HG03565 (cell line): ENCODE measurements at regions not wholly inside any gene's neighbourhood (a gene's known extent, or its start where the extent isn't known, plus 50 kb on each side); places are given as distances from the start of the nearest gene placed in this dataset.

ENCODE experiments used
- ATAC-seq: cut with Tn5 transposase; IDR thresholded peaks from one replicate; pipeline ENCODE4 v1.9.1; 2021; ENCODE audit warnings: mild to moderate bottlenecking, moderate library complexity; ENCODE audit not compliant: unreplicated experiment

- no peak for ATAC-seq
These were observed 133.9 kb upstream of the SOX4 start for GRCh38 chr6:21459641-21460040.

DNA sequence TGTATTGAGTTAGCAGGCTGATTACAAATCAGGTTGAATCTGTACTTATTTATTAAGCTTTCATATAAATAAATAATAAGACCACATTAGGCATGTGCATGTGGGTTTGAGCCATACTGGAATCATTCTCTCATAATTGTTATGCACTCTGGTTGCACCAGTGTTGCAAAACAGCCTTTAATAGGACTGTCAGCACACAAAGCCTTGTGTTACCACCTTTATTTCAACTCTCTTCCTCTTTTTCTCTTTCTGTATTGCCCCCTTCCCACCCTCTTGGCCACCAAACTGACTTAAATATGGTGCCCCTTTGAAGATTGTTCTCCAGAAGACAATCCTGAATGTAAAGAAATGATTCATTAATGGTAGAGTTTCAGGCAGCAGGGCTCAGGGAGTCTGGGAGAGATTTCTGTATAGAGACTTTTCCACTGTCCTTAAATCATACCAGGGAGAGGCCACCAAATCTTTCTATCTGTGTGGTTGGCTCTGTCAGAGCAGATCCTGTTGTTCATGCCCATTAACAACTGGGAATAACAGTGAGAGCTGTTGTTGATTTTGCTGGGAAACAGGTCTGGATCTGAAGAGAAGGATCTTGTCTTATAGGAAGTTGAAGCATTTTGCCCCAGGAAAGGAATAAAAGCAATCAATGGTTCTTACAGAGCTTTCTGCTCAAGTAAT, 131.6 kb upstream of the SOX4 start:
- ATAC-seq = no peak

DNA sequence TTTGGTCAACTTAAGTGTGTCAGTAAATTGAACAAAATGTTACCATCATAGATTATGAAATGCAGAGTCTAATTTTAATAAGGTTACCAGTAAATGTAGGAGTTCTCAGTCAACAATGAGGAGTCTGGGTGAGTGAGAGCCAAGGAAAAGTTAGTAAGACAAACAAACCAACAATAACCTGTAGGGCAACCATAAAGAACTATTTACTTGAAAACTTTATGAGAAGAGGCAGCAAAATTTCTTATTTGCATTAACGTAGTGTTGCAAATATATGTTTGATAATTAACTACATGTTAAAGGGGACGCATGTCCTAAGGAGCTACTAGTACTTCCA, 131.1 kb upstream of the SOX4 start:
- ATAC-seq = no peak

DNA sequence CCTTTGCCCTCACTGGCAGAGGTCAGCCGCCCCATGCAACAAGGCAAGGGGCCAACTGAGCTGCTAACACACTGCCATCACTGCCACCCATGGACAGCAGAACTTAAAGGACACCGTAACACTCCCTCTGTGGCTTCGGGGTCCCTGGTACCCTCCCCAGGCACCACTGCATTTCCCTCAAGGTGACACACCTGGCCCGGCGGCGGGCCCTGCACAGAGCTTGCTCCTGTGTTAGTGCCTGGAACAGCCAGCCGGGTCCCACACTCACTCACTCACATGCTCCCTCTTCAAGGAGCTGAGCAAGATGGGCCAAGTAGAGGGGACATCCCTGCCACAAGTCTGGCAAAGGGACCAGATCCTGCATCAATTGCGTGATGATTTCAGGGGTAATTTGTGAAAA, 126.5 kb upstream of the SOX4 start:
- ATAC-seq = no peak

DNA sequence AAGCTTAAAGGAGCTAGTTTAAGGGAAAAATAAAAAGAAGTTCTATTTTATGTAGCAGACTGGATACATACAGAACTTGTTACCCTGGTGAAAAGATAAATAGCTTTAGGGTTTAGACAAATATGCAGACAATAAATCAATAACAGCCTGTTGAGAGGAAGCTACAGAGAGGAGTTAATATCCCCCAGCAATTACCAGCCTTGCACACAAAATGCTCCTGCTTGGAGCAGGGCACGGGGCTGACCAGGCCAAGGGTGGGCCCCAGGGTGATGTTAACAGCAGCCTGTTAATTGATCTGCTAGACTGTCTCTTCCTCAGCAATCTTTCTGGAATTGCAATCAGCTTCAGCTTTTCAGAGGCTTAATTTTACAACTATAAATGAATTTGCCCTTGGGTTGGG, 125.1 kb upstream of the SOX4 start:
- no peak for ATAC-seq

DNA sequence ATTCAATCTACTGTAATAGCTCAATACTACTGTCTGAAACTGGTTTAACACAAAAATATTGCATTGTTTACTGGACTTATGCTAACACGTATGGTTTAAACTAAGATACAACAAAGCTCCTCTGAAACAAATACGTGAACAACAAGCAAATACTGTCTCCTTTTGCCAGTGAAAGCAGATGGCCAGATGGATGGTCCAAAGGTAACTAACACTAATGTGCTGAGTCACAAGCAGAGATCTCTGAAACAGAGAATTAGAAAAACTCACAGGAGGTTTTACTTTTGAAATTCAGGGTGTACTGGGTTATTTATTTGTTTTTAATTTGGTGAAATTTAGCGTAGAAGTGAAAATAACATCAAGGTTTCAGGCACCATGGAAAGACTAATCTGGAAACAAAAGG, 124.3 kb upstream of the SOX4 start:
- no peak for ATAC-seq

DNA sequence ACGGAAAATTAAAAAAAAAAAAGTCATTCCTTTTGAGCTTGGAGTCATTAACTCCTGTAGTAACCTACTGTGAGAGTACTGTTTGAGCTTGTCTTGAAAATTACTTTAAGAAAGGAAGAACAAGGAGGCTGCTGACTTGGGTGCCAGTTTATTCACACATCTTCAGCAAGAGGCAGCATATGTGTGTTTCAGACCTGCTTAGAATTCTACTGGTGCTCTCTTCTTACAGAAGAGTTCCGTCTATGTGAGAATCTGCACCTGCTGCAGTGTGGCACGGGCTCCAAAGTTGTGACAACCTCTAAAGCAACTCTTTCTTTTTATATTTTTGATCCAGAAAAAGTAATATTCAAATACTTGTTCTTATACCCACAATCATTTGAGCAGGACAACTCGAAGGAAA, 117.4 kb upstream of the SOX4 start:
- no peak for ATAC-seq

GRCh38 chr6:21478411-21478810, 115.1 kb upstream of the SOX4 start:
- no peak for ATAC-seq

DNA sequence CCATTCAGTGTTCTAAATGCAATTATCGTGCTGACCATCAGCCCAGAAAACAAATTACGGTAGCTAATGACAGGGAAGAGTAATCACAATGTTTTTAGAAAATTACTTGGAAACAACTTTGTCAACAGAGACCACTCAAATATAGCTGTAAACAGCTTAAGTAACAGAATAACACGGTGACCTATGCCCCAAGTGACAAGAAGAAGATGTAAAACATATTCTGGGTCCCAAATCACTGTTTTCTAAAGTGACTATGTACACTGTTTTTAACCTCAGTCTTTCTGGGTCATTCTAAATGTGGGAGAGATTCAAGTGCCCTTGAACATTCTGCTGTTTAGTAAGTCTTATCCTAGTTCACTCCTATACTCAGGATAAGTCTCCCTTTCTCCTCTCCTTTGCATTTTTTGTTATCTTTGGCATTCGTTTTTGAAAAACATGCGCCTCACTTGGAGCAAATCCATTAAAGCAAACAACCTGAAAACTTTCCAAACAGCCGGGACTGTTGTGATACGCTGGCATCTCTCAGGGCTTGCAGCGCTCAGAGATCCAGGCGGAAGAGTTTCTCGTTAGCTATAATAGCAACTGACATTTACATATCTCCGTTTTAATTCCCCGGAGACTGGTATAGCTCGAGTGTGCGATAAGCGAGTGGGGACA, 114.5 kb upstream of the SOX4 start:
- no peak for ATAC-seq

- ATAC-seq = no peak
These were observed 107.4 kb upstream of the SOX4 start for GRCh38 chr6:21486115-21486514.

DNA sequence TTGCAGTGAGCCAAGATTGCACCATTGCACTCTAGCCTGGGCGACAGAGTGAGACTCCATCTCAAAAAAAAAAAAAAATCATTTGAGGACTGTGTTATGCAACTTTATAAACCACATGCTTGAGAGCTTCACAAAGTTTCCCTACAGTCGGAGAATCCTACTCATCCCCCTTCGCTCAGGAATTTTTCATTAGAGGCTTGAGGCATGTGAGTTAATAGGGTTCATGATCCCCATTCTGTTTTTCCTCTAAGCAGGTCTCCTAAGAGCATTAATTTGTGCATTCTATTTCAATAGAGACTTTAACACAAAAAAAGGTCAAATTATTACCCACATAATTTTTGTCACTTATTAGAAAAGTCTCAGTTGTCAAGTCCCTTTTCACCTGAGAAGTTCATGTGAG, 103.7 kb upstream of the SOX4 start:
- ATAC-seq = no peak

DNA sequence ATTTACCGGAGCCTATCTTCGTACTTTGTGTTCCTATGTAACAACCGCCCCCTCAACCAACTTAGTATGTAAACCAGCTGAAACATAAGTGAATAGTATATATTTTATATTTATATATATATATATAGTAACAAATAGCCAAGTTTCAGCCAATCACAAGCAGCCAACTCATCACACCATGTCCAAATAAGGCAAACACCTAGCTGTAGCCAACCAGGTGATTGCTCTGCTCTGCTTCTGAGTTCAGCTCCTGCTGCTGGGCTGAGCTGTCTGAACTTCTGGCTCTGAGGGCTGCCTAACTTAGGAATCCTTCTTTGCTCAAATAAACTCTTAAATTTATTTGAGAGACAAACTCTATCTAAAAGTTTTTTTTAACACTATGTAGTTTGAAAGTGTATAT, 101.6 kb upstream of the SOX4 start:
- ATAC-seq = no peak

DNA sequence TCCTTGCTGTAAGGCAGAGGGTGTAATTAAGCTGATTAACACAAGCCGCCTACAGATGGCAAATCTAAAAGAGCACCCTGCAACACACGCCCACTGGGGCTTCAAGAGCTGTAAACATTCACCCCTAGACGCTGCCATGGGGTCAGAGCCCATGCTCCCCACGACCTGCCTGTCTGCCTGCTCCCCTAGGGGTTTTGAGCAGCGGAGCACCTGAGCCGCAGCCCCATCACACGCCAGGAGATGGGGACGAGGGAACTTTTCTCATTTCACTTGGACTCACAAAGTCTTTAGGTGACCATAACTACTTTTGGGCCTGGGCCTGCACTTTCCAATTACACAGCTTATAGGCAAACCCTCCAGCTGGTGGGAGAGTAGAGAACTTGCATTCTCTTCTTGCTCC, 99.0 kb upstream of the SOX4 start:
- no peak for ATAC-seq

GRCh38 chr6:21496196-21496595, 97.4 kb upstream of the SOX4 start:
- no peak for ATAC-seq

- no peak for ATAC-seq
These were observed 96.8 kb upstream of the SOX4 start for GRCh38 chr6:21496706-21497105.

GRCh38 chr6:21500314-21501020, 93.1 kb upstream of the SOX4 start:
- ATAC-seq = no peak

GRCh38 chr6:21501021-21501354, 92.6 kb upstream of the SOX4 start:
- ATAC-seq = no peak

GRCh38 chr6:21501815-21502214, 91.7 kb upstream of the SOX4 start:
- no peak for ATAC-seq

DNA sequence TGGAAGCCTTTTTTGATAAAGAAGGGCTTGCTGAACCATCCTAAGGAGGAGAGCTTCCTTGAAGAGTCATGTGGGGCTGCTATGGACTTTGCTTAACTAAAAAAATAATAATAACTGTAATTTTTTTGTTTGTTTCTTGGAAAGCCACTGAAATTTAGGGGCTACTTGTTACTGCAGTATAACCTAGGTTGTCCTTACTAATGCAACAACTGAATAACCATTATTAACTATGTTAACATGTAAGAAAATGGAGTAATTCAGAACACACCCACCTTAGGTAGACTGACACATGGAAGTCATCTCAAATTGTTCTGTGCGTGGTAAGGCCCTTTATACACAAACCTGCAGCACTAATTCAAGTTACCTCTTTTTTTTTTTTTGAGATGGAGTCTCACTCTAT, 90.9 kb upstream of the SOX4 start:
- ATAC-seq = no peak

GRCh38 chr6:21504790-21505189, 88.8 kb upstream of the SOX4 start:
- ATAC-seq = no peak

DNA sequence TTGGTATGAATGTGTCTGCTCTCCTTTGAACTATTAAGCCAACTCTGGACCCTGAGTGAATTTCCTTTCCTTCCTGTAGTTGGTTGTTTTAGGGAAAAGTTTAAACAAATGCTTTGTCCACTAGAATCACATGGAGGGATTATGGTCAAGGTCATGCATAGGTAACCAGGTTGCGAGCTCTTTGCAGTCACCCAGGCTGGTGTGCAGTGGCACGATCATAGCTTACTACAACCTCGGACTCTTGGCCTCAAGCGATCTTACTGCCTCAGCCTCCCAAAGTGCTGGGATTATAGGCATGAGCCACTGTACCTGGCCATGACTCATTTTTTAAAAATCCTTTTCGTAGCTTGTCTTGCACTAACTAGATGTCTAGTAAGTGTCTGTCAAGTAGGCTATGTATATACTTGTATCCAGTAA, 88.0 kb upstream of the SOX4 start:
- ATAC-seq = no peak

- ATAC-seq = no peak
These were observed 87.4 kb upstream of the SOX4 start for GRCh38 chr6:21506126-21506525.

DNA sequence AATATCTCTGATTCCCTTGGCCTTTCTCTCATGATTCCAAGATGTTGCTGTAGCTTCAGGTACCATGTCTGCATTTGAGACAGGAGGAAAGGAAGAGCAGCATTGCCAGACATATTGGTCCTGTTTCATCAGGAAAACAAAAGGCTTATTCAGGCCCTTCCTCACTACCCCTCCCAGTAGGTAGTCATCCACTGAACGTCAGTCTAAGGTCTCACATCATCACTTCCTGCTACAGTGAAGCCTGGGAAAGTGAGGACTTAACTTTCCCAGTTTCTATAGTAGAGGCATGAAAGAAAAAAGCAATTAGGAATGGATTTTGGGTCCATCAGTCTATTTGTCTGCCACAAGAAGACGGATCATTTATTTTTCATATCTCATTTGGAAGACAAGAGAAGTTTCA, 85.7 kb upstream of the SOX4 start:
- ATAC-seq = no peak
